Kidney (tissue), 13 donors: ENCODE measurements at regions not wholly inside any gene's neighbourhood (a gene's known extent, or its start where the extent isn't known, plus 50 kb on each side); places are given as distances from the start of the nearest gene placed in this dataset.

Experiments
- DNase-seq, 5 donors: peaks; one replicate each; pipeline ENCODE4 v3.0.0-alpha.2; 2013 to 2020
- FAIRE-seq: peaks from 2 replicates; lab custom pipeline; 2012; peaks lifted over from hg19 to GRCh38; lab: Jason Lieb, UNC
- H3K27ac ChIP-seq, 2 donors: one replicate each; pipeline ENCODE4 v1.7.0; 2013; ENCODE audit warnings: low read depth in 2 of 2, low read length in 2 of 2, inconsistent platforms in 1 of 2
- H3K27me3 ChIP-seq: one replicate; pipeline ENCODE4 v1.7.1; 2013; ENCODE audit warnings: low read length, inconsistent platforms; ENCODE audit not compliant: control insufficient read depth, insufficient read depth
- H3K36me3 ChIP-seq, 3 donors: one replicate each; pipeline versions ENCODE4 v1.7.0 to v1.7.1; 2013; ENCODE audit warnings: low read length in 3 of 3, control low read depth in 1 of 3, inconsistent platforms in 1 of 3; ENCODE audit not compliant: insufficient read depth in 3 of 3, control insufficient read depth in 2 of 3
- H3K4me1 ChIP-seq, 3 donors: one replicate each; pipeline versions ENCODE4 v1.7.0 to v1.7.1; 2013; ENCODE audit warnings: low read length in 3 of 3, inconsistent platforms in 1 of 3, low read depth in 1 of 3; ENCODE audit not compliant: control insufficient read depth in 2 of 3, insufficient read depth in 2 of 3
- H3K4me3 ChIP-seq, 3 donors: one replicate each; pipeline versions ENCODE4 v1.7.0 to v1.8.1; 2013; ENCODE audit warnings: low read length in 3 of 3, control low read depth in 1 of 3, inconsistent platforms in 1 of 3
- H3K9ac ChIP-seq, 3 donors: one replicate each; pipeline versions ENCODE4 v1.7.0 to v1.7.1; 2013; ENCODE audit warnings: low read length in 3 of 3, control low read depth in 1 of 3, inconsistent platforms in 1 of 3
- H3K9me3 ChIP-seq, 3 donors: one replicate each; pipeline versions ENCODE4 v1.7.0 to v1.7.1; 2013; ENCODE audit warnings: low read length in 3 of 3, control low read depth in 1 of 3, inconsistent platforms in 1 of 3; ENCODE audit not compliant: control insufficient read depth in 2 of 3, insufficient read depth in 1 of 3
- CTCF ChIP-seq: IDR thresholded peaks from 3 replicates; pipeline ENCODE4 v1.5.1; 2012; ENCODE audit warnings: mild to moderate bottlenecking, moderate library complexity, borderline replicate concordance; ENCODE audit not compliant: insufficient read depth; ENCODE audit errors: extremely low read depth
- intact Hi-C: fragments of 100-400 bp; cut with DNase I; formaldehyde crosslinking; loops from one replicate; pipeline ENCODE4 v1.11.1; 2022
- donor health status: control.
- donor health status: control.
- donor health status: control.
- donor health status: control.
- donor health status: control.
- donor health status: DM: yes; HTN: yes; CAD: no.
- donor health status: Normal renal cell carcinoma (clear cell type).

- FAIRE-seq, result no peak
- intact Hi-C loops, result no loop called here
- Histone ChIP-seq H3K36me3 (no peaks in the 10 kb centered on the region), H3K4me1 (no peaks in the 10 kb centered on the region), H3K4me3 (no peak overlapping the region), H3K27ac (no peak overlapping the region), H3K27me3 (no peaks in the 10 kb centered on the region), H3K9me3 (no peaks in the 10 kb centered on the region), H3K9ac (no peak overlapping the region)
- TF ChIP-seq CTCF, result no peak
- no peak for DNase-seq
Observed at GRCh38 chr3:68402235-68402918, 530.0 kb downstream of the TAFA4 start.

GRCh38 chr3:68378631-68379030 is 553.7 kb downstream of the TAFA4 start:
- DNase-seq, result no peak
- no peak for FAIRE-seq
- no peak overlapping the region for H3K27ac ChIP-seq
- no peak overlapping the region for H3K9ac ChIP-seq
- no peaks in the 10 kb centered on the region for H3K36me3 ChIP-seq
- no peak for TF ChIP-seq CTCF
- intact Hi-C loops, result no loop called here
- no peaks in the 10 kb centered on the region for H3K27me3 ChIP-seq
- no peak overlapping the region for H3K4me3 ChIP-seq
- H3K9me3 ChIP-seq, result peaks cover 0 to 5% (median 0%) of the 10 kb centered on the region in 3 donors
- no peaks in the 10 kb centered on the region for H3K4me1 ChIP-seq

- intact Hi-C loops, result no loop called here
- Histone ChIP-seq H3K4me3 (no peak overlapping the region), H3K9me3 (peaks cover 0 to 5% (median 2%) of the 10 kb centered on the region in 3 donors), H3K4me1 (no peaks in the 10 kb centered on the region), H3K27ac (no peak overlapping the region), H3K9ac (no peak overlapping the region), H3K36me3 (no peaks in the 10 kb centered on the region), H3K27me3 (no peaks in the 10 kb centered on the region)
- FAIRE-seq, result no peak
- TF ChIP-seq CTCF, result no peak
- DNase-seq, result no peak
Observed at GRCh38 chr3:68373727-68374126, 558.6 kb downstream of the TAFA4 start.

- Histone ChIP-seq H3K4me3 (no peak overlapping the region), H3K4me1 (no peaks in the 10 kb centered on the region), H3K36me3 (no peaks in the 10 kb centered on the region), H3K9me3 (no peaks in the 10 kb centered on the region), H3K27me3 (no peaks in the 10 kb centered on the region), H3K9ac (no peak overlapping the region), H3K27ac (no peak overlapping the region)
- FAIRE-seq, result no peak
- DNase-seq, result peak in 1 of 5 donors; percentile 21
- TF ChIP-seq CTCF, result no peak
- intact Hi-C loops, result no loop called here
Observed at GRCh38 chr3:68363796-68364195, 568.6 kb downstream of the TAFA4 start.
